ENCODE measurements at regions not wholly inside any gene's neighbourhood (a gene's known extent, or its start where the extent isn't known, plus 50 kb on each side); places are given as distances from the start of the nearest gene placed in this dataset.

- TF ChIP-seq, protein P1, sequence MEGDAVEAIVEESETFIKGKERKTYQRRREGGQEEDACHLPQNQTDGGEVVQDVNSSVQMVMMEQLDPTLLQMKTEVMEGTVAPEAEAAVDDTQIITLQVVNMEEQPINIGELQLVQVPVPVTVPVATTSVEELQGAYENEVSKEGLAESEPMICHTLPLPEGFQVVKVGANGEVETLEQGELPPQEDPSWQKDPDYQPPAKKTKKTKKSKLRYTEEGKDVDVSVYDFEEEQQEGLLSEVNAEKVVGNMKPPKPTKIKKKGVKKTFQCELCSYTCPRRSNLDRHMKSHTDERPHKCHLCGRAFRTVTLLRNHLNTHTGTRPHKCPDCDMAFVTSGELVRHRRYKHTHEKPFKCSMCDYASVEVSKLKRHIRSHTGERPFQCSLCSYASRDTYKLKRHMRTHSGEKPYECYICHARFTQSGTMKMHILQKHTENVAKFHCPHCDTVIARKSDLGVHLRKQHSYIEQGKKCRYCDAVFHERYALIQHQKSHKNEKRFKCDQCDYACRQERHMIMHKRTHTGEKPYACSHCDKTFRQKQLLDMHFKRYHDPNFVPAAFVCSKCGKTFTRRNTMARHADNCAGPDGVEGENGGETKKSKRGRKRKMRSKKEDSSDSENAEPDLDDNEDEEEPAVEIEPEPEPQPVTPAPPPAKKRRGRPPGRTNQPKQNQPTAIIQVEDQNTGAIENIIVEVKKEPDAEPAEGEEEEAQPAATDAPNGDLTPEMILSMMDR (IDR thresholded peaks at IDR 0.05 in 2 of 3, conservative IDR thresholded peaks at IDR 0.05 in 1 of 3; ENCODE audit: control insufficient read depth in 2 of 3, extremely low read depth in 1 of 3, insufficient read depth in 1 of 3, low read depth in 3 of 3, low read length in 3 of 3), result no peak
- TF ChIP-seq MYB (IDR thresholded peaks at IDR 0.05; ENCODE audit: borderline replicate concordance, low read depth, low read length) (no peak), YY1 (IDR thresholded peaks at IDR 0.05; ENCODE audit: low read depth, low read length) (no peak), GABPA (IDR thresholded peaks at IDR 0.05; ENCODE audit: low read depth) (no peak), TCF3 (IDR thresholded peaks at IDR 0.05; ENCODE audit: borderline replicate concordance, insufficient read depth, low read depth, low read length) (no peak), NR2C2 (IDR thresholded peaks at IDR 0.05; ENCODE audit: borderline replicate concordance, control insufficient read depth, insufficient read length, low read depth) (no peak), IRF5 (IDR thresholded peaks at IDR 0.05; ENCODE audit: borderline replicate concordance) (no peak)
- TF ChIP-seq, protein P2, sequence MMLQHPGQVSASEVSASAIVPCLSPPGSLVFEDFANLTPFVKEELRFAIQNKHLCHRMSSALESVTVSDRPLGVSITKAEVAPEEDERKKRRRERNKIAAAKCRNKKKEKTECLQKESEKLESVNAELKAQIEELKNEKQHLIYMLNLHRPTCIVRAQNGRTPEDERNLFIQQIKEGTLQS (IDR thresholded peaks at IDR 0.05; ENCODE audit: borderline replicate concordance, extremely low read depth, low read depth, low read length), result no peak
Measured at GRCh38 chr7:110058401-110058800, 1032.5 kb upstream of the LRRN3 start (continued).

GRCh38 chr7:110061387-110061786, 1029.5 kb upstream of the LRRN3 start:
- TF ChIP-seq JUNB (IDR thresholded peaks at IDR 0.05) (peak; percentile 70), NFIC (IDR thresholded peaks at IDR 0.05; ENCODE audit: low read depth, low read length) (peak; percentile 40; the same call in 1 of the 2 replicates), ETV6 (conservative IDR thresholded peaks at IDR 0.05 in 1 of 2, IDR thresholded peaks at IDR 0.05 in 1 of 2; ENCODE audit: borderline replicate concordance in 1 of 2, low read depth in 1 of 2) (no peak), MTA2 (IDR thresholded peaks at IDR 0.05; ENCODE audit: low read depth) (peak; percentile 33), SPI1 (IDR thresholded peaks at IDR 0.05; ENCODE audit: borderline replicate concordance, insufficient read depth, low read depth, low read length) (peak; percentile 87), TBL1XR1 (IDR thresholded peaks at IDR 0.05; ENCODE audit: low read depth, low read length) (no peak), CHD2 (IDR thresholded peaks at IDR 0.05; ENCODE audit: borderline replicate concordance, low read depth, low read length) (no peak), EP300 (IDR thresholded peaks at IDR 0.05; ENCODE audit: borderline replicate concordance in 1 of 2, control insufficient read depth in 1 of 2, low read depth in 2 of 2, low read length in 2 of 2) (peak in 1 of 2 experiments; percentile 43; a peak in 1 of 4 replicates), CREM (IDR thresholded peaks at IDR 0.05; ENCODE audit: low read depth) (peak; percentile 53; the same call in 1 of the 2 replicates)
- no peaks in the 10 kb centered on the region for H3K9me3 ChIP-seq (replicated peaks; ENCODE audit: control insufficient read depth, insufficient read depth, low read length)
- H4K20me1 ChIP-seq (ENCODE audit: control insufficient read depth, insufficient read depth), result no peaks in the 10 kb centered on the region
- no TSS peak for BruUV-seq (replicated peaks)
- in situ Hi-C loops (cut with MboI), result no loop called here
- intact Hi-C loops (cut with micrococcal nuclease; ENCODE audit: unreplicated experiment), result no loop called here
- no peak overlapping the region for H3K27ac ChIP-seq (ENCODE audit: control insufficient read depth, insufficient read depth)
- ChIA-PET POLR2A (no interaction called here), CTCF (no interaction called here), SMC1A (ENCODE audit: uncharacterized antibody, unreplicated experiment) (no interaction called here), RAD21 (ENCODE audit: unreplicated experiment) (interaction anchor here (0.7 kb wide), 1 partner anchor 552 kb away, joined by 3 read pairs; no protein-coding TSS in a partner anchor)
- no peak overlapping the region for H2AFZ ChIP-seq (ENCODE audit: control insufficient read depth, low read depth, low read length)
- 80% methylated on average over 1 of the region's 2 CpGs for WGBS (ENCODE audit: insufficient coverage, insufficient replicate concordance, low lambda C conversion rate, missing lambda C conversion rate)
- no peak overlapping the region for H3K4me3 ChIP-seq
- H3K4me1 ChIP-seq (ENCODE audit: control insufficient read depth, insufficient read depth, low read length), result no peaks in the 10 kb centered on the region
- H3K36me3 ChIP-seq (ENCODE audit: control insufficient read depth in 2 of 2, insufficient read depth in 2 of 2, low read length in 1 of 2), result no peaks in the 10 kb centered on the region
- FAIRE-seq (no peak), ATAC-seq (peak; percentile 91), DNase-seq (ENCODE audit: low read depth, low spot score) (no peak)
- no peaks in the 10 kb centered on the region for H3K27me3 ChIP-seq (replicated peaks in 1 of 2; ENCODE audit: control insufficient read depth in 2 of 2, insufficient read depth in 2 of 2, low read length in 1 of 2)
- no peak overlapping the region for H3K9ac ChIP-seq (ENCODE audit: control insufficient read depth, insufficient read depth, low read length)
- no peak overlapping the region for H3K4me2 ChIP-seq (ENCODE audit: control insufficient read depth, insufficient read depth)
- H3K79me2 ChIP-seq (ENCODE audit: control insufficient read depth, insufficient read depth, low read length), result no peaks in the 10 kb centered on the region
